NCI-H2196 (cell line): ENCODE measurements at regions not wholly inside any gene's neighbourhood (a gene's known extent, or its start where the extent isn't known, plus 50 kb on each side); places are given as distances from the start of the nearest gene placed in this dataset.

Experiments
- DNase-seq: peaks from one replicate; lab custom pipeline; 2025; ENCODE audit not compliant: unreplicated experiment; lab: John Stamatoyannopoulos, UW

DNA sequence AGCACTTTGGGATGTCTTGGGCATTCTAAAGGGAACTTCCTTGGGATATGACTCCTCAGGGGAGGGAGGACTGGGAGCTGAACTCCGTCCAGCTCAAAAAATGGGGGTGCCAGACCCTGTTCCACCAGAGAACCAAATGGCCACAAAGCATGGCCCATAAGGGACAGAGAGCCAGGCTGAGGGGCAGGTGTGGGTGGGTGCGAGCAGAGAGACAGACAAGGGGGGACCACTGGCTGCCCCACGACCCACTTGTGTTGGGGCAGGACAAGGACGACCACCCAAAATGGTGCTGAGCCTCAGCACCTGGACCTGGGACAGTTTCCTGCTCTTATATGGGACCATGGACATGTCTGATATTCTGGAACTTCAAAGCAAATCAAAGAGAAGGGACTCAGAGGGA, 148.2 kb upstream of the MLN start:
- no peak for DNase-seq

DNA sequence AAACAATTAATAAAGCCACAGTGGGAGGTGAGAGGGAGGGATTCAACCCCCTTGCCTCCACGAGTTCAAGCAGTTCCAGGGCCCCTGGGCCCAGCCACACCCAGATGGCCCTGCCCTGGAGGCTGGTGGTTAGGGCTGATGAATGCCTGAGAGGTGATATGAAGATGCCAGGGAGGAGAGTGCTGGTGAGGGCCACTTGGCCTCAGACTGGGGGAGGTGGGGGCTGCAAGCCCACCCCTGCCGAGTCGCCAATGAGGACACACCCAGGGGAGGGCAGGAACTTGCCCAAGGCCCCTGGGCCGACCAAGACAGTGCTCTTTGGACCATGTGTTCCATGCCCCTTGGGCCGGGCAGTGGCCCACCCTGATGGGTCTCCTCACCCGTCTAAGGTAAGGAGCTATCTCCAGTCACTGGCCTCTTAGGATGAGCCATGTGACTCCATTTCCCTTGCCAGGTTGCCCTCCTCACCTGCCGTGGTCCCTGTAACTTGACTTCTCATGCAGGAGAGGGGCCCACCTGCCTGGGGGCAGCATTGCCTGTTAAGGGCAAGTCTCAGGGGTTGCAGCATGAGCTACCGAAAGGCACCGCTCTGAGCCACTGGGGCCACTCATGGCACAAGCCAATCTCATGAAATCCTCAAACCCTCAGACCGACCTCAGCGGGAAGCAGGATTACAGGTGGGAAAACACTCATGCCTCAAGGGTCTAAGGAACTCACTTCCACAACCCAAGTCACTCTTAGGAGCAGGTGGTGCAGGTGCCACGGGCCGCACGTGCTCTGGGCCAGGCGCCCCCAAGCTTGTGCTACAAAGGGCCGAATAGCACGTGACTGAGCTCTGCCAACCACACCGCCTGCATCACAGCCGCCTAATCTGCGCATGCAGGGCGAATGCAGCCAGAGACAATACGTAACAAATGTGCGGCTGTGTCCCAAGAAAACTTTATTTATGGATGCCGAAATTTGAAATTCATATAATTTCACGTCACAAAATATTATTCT, 147.4 kb upstream of the MLN start:
- DNase-seq = peak; percentile 80

DNA sequence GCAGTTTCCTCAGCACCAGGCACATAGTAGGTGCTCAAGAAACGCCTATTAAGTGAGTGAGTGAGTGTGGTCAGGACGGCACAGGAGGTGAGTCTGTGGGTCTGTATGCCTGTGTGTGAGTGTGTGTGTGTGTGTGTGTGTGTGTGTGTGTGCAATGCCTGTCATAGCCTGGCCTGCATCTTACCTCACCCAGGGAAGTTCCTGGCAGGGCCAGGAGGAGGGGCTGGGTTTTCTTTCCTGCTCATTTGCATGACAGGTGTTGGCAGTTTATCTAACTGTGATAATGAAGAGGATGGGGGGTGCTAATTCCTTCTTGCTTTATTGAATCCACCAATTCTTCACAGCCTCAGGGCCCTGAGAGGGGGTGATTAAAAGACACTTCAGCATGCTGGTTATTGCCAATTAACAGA, 146.7 kb upstream of the MLN start:
- peak; percentile 88 for DNase-seq

DNA sequence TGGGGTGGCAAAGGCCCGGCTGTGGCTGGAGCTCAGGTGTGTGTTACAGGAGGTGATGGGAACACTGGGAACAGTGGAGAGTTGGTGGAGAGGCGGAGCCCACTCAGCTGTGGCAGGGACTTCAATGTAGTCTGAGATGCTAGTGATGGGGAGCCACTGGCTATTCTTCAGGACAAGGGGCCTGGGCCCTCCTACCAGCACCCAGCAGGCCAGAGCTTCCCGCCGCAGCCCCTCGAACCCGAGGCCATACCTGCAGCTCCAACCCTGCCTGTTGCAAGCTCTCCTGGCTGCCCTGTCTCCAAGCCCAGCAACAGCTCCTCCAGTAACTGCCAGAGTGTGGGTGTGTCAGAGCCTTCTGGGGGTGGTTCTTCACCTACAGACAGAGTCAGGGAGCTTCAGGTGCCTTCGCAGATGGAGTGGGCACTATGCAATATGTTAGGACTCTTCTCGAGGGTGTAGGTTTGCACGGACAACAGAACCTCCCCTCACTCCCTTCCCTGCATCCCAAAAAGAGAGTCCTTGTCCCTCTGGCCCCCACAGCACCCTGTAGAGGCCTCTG, 146.2 kb upstream of the MLN start:
- no peak for DNase-seq

DNA sequence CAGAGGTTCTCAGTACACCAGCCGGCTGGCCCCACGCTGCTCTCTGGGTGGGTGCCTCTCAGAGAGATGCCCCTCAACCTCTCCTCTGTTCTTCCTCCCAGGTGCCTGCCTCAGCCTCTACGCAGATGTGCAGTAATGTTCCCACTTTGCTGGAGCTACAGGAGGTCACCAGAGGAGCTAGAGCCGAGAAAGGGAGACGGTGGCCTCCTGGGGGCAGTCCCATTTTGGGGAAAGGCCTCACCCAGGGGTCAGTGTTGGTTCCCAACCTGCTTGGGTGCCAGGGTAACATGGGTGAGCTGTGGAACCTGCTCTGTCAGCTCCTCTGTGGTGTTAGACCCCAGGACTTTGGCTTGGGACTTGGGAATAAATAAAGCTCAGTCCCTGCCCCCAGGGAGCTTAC, 145.3 kb upstream of the MLN start:
- DNase-seq = no peak

DNA sequence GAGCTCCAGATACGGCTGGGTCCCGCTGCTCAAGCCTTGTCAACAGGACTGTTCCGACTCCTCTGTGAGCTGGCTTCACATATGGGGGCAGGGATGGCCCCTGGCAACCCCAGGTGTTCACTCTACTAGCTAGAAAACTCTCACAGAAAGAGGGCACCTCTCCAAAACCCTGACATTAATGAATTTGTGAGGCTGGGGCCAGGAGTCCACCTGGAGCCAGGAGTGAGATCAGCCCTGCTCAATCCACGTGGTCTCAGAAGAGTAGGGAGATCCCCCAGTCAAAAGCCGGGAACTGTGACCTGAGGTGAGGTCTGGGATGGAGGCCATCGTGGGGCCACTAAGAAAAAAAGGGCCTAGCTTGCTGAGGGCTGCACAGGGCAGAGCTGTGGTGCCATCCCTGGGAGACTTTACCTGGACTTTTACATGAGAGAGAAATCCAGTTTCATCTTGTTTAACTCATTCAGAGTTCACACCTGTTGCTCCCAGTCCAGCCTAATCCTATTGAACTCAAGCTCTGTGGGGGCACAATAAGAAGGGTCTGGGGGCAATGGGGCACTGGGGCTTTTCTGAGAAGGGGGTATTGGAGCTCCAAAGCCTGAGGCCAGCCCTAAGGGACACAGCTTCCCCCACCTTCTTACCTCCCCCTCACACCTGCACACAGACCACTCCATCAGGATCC, 144.3 kb upstream of the MLN start:
- no peak for DNase-seq

DNA sequence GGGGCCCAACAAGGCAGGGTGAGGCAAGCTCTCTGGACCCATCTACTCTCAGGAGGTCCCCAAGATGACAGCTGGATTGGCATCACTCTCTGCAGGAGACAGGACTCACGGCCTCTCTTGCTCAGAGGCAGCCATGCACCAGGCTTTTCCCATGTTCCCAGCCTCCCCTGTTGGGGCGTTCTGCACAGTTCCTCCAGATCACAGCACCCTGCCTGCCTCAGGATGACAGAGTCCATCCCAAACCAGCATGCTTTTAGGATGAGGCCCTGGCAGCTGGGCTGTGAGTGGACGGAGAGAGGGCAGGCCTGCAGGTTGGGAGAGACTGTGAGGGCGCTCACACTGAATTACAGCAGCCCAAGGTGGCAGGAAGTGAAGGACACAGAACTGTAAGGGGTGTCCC, 143.2 kb upstream of the MLN start:
- no peak for DNase-seq

DNA sequence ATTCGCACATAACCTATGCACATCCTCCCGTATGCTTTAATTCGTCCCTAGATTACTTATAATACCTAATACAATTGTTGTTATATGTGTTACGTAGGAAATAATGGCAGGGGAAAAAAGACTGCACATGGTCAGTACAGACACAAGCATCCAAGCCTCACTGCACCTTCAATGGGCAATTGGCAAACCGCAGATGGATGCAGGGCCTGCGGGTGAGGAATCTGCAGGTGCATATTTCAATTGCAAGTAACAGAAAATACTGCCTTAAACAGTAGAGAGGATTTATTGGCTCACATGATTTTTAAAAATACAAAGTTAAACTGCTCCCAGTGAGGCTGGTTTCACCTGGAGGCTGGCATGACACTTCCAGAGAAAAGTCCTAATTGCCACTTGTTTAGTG, 142.1 kb upstream of the MLN start:
- no peak for DNase-seq

GRCh38 chr6:33944686-33945411, 141.0 kb upstream of the MLN start:
- no peak for DNase-seq

DNA sequence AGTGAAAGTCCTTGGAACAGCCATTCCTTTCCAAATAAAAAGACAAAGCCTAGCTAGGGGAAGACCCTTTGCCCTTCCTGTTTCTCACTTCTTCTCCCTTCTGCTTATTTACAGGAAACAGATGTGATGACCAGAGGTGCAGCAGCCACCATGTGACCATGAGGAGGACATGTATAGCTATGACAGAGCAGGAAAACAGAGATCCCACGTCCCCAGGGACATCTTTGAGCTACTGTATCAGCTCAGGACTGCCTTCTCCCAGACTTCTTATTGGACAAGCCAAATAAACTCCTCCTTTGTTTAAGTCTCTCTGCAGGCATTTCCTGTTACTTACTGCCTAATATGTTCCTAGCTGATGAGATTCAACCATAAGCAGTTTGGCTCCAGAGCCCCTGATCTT, 133.1 kb upstream of the MLN start:
- DNase-seq = no peak

- no peak for DNase-seq
Measured at GRCh38 chr6:33935439-33936080, 131.8 kb upstream of the MLN start.

GRCh38 chr6:33934731-33935270, 131.0 kb upstream of the MLN start:
- no peak for DNase-seq

DNA sequence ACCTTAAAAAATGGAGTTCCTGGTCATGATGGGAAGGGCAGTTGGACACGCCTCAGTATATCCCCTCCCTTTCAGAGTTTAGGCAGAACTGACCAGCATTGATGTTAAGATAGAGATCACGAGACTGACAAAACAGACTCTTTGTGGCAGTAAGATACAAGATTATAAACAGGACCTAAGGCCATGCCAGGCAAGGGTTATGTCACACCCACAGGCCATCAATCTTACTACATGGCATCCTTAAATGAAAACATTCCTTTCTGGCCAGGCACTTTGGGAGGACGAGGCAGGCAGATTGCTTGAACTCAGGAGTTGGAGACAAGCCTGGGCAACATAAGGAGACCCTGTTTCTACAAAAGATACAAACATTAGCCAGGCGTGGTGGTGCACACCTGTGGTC, 129.3 kb upstream of the MLN start:
- no peak for DNase-seq

GRCh38 chr6:33931799-33932198, 128.0 kb upstream of the MLN start:
- DNase-seq = no peak

- no peak for DNase-seq
Measured at GRCh38 chr6:33929575-33930288, 125.9 kb upstream of the MLN start.

- no peak for DNase-seq
Measured at GRCh38 chr6:33927616-33928015, 123.8 kb upstream of the MLN start.

GRCh38 chr6:33927112-33927511, 123.3 kb upstream of the MLN start:
- DNase-seq = no peak

DNA sequence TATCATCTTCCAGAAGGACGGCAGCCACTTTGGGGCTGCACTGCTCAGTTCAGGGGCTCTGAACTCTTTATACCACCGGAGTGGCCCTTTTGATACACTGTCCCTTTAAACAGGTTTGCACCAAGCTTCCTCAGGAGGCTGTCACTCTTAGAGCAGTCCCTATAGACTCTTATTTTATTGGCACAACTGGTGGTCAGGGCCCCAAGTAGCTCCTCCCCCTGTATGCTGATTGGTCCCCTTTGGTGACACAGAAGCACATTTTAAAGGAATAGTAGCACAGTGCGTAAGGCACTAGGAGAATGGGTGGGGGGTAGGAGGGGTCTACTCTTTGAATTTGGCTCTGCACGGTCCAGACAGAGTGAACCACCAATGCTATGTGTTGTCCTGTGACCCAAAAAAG, 122.6 kb upstream of the MLN start:
- DNase-seq = no peak

- DNase-seq = no peak
Measured at GRCh38 chr6:33925936-33926335, 122.1 kb upstream of the MLN start.

- DNase-seq = no peak
Measured at GRCh38 chr6:33925210-33925609, 121.4 kb upstream of the MLN start.
